ENCODE measurements at regions not wholly inside any gene's neighbourhood (a gene's known extent, or its start where the extent isn't known, plus 50 kb on each side); places are given as distances from the start of the nearest gene placed in this dataset.

GRCh38 chr2:16142383-16143361 is 202.3 kb downstream of the MYCN start:
- Histone ChIP-seq H3K36me3 (replicated peaks in 1 of 2) (no peaks in the 10 kb centered on the region), H3K4me3 (no peak overlapping the region), H3K4me1 (replicated peaks in 1 of 2) (no peaks in the 10 kb centered on the region), H3K27ac (no peak overlapping the region), H3K9me3 (replicated peaks in 1 of 3) (no peaks in the 10 kb centered on the region), H3K27me3 (no peaks in the 10 kb centered on the region)
- WGBS, 4 donors = 92 to 97% (median 92%) methylated on average over 9 of the region's 9 CpGs
- DNase-seq = no peak
- TF ChIP-seq POLR2A (IDR thresholded peaks at IDR 0.05) (no peak), CTCF (IDR thresholded peaks at IDR 0.05) (no peak)
- intact Hi-C loops (cut with DNase I) = no loop called here

GRCh38 chr2:16141641-16141921 is 201.2 kb downstream of the MYCN start:
- DNase-seq = peak in 1 of 7 donors; percentile 40
- intact Hi-C loops (cut with DNase I) = no loop called here
- TF ChIP-seq CTCF (IDR thresholded peaks at IDR 0.05) (no peak), POLR2A (IDR thresholded peaks at IDR 0.05) (no peak)
- Histone ChIP-seq H3K36me3 (replicated peaks in 1 of 2) (no peaks in the 10 kb centered on the region), H3K27me3 (no peaks in the 10 kb centered on the region), H3K27ac (no peak overlapping the region), H3K4me3 (no peak overlapping the region), H3K4me1 (replicated peaks in 1 of 2) (no peaks in the 10 kb centered on the region), H3K9me3 (replicated peaks in 1 of 3) (no peaks in the 10 kb centered on the region)
- 55 to 74% (median 71%) methylated on average over 2 of the region's 2 CpGs for WGBS, 4 donors

- Histone ChIP-seq H3K4me3 (no peak overlapping the region), H3K27me3 (no peaks in the 10 kb centered on the region), H3K36me3 (replicated peaks in 1 of 2) (no peaks in the 10 kb centered on the region), H3K27ac (no peak overlapping the region), H3K9me3 (replicated peaks in 1 of 3) (no peaks in the 10 kb centered on the region), H3K4me1 (replicated peaks in 1 of 2) (no peaks in the 10 kb centered on the region)
- TF ChIP-seq CTCF (IDR thresholded peaks at IDR 0.05) (no peak), POLR2A (IDR thresholded peaks at IDR 0.05) (no peak)
- intact Hi-C loops (cut with DNase I) = no loop called here
- peak in 1 of 7 donors; percentile 46 for DNase-seq
- 80 to 88% (median 85%) methylated on average over 7 of the region's 7 CpGs for whole genome bisulfite sequencing, 4 donors
These were observed 200.7 kb downstream of the MYCN start for GRCh38 chr2:16140771-16141640.
